Glomerular endothelial cell (primary cell): ENCODE measurements at regions not wholly inside any gene's neighbourhood (a gene's known extent, or its start where the extent isn't known, plus 50 kb on each side); places are given as distances from the start of the nearest gene placed in this dataset.

Experiments used
- DNase-seq: peaks from one replicate; pipeline ENCODE4 v3.0.0-alpha.2; 2011; ENCODE audit warnings: low read depth, low spot score; ENCODE audit errors: extremely low read depth

DNA sequence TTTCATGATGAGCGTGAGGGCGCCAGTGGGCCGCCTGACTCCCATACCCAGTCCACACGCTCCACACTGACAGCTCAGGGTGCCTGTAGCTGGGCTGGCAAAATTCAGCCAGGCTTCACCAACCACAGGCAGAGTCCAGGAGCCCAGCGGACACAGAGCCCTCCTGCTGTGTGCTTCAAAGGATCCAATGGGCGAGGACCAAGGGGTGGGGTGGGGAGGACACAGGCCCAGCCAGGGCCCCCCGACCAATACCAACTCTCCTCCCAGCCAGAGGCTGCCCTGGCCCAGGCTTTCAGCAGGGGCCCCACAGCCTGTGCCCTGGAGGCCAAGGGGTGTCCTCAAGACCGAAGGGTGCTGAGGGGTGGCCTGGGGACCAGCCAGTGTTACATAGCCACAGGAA lies 336.1 kb downstream of the CTTN start:
- DNase-seq: no peak

DNA sequence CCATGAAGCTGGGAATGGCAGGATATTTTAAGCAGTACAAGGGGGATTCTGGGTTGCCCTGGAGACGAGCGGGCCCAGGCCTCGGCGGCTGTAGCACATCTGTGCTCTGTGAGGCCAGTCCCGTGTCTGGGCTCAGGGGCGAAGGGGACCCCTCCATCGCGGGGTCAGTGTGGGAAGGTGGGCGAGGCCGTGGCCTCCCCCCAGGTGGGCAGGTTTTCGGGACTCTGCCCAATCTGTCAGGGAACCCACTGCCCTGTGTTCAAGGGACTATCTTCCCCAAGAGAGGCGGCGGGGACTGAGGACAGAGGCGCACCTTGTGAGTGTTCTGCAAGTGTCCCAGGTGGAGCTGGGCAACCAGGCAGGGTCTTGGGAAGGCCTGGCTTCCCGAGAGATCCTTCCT lies 336.6 kb downstream of the CTTN start:
- DNase-seq: no peak

DNA sequence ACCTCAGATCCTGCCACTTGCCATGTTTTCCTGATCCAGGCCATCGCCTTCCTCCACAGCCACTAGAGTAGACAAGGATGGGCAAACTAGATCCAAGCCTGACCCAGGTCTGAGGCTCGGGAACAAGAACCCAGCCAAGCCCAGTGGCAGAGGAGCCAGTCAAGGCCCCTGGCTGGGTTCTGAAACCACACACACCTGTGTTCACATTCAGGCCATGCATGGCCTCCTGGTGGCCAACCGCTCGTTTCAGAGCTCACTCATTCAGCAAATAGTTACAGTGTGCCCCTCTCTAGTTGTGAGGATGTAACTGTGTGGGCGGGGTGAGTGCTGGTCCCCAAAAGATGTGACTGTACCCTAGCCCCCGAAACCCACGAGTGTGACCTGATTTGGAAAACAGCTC lies 337.6 kb downstream of the CTTN start:
- DNase-seq: no peak

DNA sequence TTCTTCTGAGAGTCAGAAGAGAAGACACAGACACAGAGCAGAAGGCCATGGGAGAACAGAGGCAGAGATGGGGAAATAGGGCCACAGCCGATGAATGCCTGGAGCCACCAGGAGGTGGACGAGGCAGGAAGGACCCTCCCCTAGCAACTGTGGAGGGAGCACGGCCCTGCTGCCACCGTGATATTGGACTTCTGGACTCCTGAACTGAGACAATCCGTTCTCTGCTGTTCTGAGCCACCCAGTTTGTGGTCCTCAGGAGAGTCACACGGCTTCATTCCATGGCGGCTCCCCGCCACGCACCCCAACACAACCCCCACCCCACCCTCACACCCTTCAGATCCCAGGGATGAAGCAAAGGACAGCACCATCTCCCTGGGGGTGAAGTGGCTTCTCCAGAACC lies 338.1 kb downstream of the CTTN start:
- DNase-seq: no peak

DNA sequence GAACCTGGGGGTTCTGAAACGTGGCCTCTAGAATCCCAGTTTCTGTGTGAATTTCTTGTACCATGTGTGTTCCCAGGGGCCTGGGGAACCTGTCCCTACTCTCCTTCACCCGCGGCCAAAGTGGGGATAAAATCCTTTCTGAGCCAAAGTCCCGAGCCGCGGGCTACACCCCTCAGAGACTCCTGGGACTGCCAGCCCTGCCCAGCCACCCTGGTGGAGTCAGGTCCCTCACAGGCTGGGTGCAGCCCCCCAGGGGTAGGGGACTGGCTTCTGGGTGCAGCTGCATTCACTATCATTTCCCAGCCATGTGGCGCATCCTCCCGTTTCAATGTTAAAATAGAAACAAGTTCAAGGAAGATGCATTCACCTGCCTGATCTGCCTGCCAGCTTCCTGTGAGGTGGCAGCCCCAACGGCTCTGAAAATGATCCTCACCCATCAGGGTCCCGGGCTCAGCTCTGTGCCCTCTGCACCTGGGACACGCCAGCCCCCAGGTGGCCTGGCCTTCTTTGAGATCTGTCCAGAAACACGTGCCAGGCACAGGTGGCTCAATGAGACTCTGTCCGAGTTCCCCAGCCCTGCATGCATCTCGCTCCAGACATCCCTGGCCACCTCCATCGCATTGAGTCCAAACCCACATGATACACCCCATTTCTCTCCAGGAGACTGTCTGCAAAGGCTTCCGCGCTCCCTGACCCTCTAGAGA lies 338.8 kb downstream of the CTTN start:
- DNase-seq: no peak

DNA sequence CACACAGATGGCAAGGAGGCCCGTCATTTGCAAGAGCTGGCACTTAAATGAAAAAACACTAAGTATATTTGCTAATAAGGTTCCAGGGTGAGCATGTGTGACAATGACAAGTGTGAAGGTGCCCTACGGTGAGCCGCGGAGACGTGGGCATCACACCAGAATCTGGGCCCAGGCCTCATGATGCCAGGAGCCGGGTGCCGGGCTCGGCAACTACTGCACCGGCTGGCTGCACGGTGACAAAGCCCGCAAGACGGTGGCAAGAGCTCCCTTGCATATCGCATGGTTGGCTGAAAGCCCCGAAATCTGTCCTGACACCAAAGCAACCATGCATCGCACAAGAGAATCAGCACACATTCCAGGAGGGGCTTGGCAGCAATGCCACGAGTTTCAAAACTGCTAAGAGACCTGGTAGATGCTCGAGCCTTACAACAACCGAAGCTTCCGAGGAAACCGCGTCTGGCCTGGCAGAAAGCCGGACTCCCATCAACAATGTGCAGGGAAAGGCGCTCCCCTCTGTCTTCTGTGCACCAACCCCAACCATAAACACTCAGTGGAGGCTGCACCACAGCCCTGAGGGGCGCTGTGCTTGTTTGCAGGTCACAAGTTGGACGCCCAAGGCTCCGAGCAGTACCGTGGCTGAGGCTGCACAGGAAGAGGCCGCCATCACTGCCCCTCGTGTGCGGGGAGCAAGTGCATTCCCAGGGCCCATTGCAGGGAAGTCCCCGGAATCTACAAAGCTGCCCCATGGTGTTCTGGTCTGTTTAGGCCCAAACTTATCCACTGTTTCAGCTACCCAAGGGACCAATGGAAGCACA lies 339.7 kb downstream of the CTTN start:
- no peak for DNase-seq

DNA sequence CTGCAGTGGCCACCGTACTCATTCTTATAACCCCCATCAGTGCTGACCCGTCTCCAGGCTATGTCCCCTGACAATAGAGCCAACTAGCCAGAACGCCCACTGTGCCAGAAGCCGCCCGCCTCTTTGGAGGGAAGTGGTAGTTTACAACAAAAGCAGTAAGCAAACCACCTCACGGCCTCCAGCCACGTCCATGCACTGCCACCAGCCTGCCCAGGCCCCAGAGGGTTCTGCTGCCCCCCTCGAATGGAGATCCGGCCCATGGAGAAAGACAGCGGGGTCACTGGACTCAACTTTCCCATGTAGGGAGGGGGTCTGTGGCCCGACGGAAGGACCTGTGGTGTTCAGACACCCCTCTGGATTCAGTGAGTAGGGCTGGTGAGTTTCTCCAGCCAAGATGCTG lies 340.3 kb downstream of the CTTN start:
- no peak for DNase-seq

DNA sequence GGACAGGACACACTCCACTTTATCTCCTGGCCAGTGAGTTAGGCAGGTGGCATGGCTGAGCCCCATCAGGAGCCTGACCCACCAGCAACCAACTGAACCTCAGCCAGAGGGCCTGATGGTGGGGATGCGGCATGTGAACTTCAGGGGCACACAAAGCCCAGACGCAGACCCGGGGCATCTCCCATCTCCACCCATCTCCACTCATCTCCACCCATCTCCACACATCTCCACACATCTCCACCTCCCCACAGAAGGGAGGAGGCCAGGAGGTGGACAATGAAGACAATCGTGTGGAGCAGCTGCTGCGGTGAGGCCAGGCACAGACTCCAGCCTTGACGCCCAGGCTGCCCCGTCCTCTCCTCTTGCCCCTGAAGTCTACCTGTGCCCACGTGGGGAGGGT lies 340.8 kb downstream of the CTTN start:
- no peak for DNase-seq

DNA sequence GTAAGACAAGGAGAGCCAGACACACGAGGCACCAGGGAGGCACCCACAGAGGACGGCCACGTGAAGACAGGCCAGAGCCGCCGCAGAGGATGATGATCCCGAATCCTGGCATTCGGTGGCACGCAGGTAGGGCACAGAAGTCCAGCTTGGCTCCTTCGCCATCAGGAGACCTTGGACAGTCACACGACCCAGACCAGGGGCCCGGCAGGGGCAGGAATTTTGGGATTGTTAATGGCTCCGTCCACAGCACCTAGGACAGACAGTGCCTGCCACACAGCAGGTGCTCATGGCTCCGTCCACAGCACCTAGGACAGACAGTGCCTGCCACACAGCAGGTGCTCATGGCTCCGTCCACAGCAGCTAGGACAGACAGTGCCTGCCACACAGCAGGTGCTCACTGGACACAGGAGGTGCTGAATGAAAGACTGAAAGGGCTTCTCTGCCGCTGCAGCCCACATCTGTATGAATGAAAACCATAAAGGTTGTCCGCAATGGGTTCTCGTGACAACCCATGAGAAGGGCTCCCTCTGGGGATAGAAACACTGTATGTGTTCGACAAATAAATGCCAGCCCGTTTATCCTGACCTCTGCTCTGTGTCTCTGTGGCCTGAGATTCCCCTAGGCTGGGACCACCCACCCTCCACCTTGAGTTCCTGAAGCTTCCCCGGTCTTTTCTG lies 341.6 kb downstream of the CTTN start:
- DNase-seq: no peak

DNA sequence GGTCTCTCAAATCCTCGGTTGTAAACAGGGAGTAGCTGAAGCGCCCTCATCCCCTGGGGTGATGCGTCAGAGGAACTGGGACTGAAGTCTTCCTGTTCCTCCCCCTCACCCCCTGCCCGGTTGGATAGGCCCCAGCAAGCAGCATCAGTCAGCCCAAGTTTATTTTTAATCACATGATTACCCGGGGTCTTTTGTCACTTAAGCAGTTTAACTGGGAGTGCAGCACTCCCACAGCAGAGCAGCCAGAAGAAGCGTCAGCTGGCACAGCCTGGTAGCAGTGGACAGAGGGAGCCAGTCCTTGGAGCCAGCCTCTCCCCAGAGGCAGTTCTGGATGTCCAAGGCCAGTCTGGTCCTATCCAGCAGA lies 342.1 kb downstream of the CTTN start:
- no peak for DNase-seq

DNA sequence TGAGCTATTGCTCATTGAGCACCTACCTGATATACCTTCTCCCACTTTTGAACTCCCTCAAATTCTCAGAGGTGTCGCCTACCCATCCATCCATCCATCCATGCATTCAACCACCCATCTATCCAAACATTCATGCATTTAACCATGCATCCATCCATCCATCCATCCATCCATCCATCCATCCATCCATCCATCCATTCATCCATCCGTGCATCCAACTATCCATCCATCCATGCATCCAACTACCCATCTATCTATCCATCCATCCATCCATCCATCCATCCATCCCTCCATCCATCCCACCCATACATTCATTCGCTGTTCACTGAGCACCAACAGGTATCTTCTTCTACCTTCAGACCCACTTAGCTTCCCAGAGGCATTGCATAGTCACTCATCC lies 342.8 kb downstream of the CTTN start:
- DNase-seq: no peak

DNA sequence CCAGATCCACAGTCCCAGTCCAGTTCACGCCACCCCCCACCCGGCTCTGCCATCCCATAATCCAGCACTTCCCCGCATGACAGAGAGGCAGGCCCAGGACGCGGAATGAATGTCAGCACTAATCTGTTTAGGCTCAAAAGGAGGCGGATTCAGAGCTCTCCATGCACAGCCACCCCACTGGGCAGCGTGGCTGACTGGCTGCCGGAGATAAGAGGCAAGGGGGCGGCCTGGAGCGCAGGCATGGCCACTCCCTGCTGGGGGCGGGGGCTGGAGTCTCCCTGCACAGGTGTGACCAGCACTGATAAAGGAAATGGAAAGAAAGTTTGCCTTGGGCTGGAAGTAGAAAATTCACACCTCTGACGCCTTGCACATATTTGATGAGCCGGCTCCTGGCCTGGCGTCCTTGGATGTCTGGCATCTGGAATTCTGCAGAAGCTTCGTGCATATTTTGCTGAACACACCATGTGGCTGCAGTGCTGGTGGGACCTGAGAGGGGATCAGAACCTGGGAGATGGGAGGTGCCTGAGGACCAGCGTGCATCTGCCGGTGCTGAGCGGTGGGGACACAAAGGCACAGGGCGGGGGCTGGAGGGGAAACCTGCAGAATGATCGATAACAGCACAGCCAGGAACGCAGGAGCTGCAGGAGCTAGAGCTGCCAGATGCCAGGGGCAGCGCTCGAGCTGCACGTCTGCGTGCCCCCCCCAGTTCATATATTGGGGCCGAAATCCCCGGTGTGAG lies 344.4 kb downstream of the CTTN start:
- DNase-seq: no peak

DNA sequence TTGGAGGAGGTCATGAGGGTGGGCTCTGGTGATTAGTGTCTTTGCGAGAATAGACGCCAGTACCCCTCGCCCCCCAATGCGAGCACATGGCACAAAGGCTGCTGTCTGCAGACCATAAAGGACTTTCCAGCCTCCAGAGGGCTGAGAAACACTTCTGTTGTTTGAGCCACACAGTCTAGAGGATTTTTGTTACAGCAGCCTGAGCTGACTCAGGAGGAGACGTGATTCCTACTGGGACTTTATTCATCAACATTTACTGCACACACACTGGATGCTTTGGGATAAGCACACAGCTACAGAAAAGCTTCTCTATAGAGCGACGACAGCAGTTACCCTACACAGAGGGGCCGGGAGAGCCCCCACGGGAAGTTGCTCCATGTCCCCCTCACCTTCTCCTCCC lies 345.0 kb downstream of the CTTN start:
- DNase-seq: no peak

DNA sequence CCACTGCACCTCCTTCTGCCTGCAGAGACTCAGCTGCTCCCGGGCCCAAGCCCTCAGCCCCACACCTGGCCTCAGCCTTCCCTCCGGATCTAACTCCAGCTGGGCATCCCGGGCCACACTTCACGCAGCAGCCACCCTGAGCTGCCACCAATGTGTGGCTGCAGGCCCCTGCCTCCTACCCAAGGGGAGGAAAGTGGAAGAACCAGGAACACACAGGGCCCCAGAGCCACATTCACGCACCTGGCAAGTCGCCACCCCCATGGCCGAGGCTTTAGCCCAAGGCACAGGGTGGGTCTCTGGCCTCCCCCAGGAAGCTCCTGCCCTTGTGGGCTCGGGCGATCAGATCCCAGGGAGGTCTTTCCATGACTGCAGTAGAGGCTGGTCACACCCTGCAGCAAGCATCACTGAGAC lies 345.6 kb downstream of the CTTN start:
- no peak for DNase-seq

DNA sequence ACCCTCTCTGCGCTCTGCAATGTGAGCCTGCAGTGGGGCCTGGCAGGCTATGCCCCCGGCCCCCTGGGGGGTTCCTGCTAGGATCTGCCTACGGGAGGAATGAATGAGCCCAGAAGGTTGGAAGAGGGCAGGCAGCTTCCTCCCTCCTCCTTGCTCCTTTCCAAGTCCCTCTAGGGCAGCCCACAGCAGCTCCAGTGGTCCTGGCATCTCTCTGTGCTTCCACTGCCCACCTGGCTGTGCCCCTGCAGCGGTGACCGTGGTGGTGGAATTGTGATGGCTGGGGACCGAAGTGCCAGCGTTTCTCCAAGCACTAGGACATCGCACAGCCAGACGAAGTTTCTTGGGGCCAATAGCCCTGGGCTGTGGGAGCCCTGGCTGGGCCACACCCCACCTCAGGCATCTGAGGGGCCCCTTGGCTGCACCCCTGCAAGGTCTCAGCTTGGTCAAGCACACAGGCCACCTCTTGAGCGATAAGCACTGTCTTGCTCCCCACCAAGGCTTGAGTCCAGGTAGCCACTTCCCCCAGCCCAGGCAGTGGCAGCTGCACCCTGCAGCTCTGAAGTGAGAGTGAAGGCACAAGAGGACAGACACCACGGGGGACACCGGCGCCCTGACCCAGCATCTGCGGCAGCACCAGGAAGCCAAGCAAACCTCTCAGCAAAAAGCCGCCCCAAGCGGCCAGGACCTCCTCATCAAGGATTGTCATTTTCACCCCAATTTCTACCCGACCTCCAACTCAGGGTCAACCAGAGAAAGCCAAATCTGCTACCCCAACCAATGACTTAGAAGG lies 346.3 kb downstream of the CTTN start:
- no peak for DNase-seq

DNA sequence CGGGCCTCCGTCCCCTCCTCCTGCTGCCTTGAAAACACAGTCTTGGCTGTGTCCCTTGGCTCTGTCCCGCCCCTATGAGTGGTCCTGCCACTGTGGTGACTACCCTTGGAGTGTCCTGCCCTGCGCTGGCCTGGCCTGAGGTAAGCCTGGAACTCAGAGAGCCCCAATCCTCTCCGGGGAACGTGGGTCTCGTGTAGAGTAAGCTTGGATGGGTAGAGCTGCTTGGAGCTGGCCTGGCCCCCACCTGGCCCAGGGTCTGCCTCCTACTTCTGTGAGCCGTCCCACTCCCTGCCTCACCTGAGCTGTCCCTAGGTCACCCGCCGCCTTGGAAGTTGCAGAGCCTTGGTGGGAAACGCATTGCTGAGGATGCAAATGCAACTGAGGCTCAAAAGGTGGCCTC lies 347.1 kb downstream of the CTTN start:
- no peak for DNase-seq

DNA sequence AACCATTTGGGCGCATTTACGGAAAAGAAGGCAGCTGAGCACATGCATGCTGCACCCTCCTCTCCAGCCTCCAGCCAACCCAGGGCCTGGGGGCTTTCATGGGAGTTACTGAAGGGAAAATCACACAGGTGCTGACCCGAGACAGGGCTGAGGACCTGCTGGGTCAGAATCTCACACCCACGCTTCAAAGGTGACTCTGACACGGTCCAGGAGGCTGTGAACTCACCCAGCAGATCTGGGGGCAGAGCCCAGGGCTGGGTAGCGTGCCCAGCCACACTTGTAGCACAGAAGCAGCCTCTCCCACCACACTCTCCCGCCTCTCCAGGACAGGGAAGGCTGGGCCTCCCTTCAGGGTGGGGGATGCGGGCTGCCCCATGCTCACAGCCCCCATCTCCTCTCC lies 347.6 kb downstream of the CTTN start:
- no peak for DNase-seq

DNA sequence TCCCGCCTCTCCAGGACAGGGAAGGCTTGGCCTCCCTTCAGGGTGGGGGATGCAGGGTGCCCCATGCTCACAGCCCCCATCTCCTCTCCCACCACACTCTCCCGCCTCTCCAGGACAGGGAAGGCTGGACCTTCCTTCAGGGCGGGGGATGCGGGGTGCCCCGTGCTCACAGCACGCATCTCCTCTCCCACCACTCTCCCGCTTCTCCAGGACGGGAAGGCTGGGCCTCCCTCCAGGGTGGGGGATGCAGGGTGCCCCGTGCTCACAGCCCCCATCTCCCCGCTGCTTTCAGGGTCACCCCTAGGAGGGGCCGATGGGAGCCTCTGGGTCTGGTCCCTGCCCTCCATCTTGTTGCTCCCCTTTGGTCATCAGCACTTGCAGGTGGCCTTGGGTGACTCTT lies 348.0 kb downstream of the CTTN start:
- no peak for DNase-seq

DNA sequence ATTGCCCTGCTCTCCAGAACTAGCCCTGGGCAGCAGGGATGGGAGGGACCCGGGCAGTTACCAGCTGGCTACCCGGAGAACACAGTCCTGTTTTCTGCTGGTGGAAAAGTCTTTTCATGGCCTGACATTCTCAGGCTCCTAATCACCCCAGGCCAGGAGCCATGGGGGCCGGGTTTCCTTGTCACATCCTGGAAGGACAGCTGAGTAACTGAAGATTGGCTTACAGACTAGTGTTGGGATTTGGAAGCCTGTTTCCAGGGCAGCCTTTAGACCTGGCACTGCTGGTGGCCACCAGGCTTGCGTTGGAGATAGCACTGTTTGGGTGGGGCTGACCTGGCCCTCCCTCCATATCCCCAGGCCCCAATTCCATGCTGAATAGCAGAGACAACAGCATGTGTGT lies 349.0 kb downstream of the CTTN start:
- no peak for DNase-seq

DNA sequence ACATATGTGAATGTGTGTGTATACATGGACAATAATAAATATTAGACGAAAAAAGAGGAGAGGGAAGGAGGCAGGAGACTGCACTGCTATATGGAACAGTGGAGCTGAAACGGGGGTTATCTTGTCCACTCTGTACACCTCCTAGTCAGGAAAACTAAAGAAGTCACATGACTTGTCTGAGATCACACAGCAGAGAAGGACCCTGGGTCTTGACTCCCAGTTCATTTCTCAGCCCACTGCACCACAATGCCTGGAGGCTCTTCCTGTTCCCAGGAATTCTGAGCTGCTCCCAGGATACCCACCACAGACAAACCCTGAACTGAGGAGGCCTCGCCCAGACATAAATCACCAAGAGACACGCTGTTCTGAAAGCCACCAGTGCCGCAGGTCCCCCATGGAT lies 349.6 kb downstream of the CTTN start:
- no peak for DNase-seq
